ENCODE measurements at regions not wholly inside any gene's neighbourhood (a gene's known extent, or its start where the extent isn't known, plus 50 kb on each side); places are given as distances from the start of the nearest gene placed in this dataset.

- no peak for TF ChIP-seq CTCF (IDR thresholded peaks at IDR 0.05; ENCODE audit: low read depth, low read length)
- DNase-seq (ENCODE audit: extremely low read depth, low read depth), result no peak
Observed at GRCh38 chr9:101881508-101881907, 143.1 kb upstream of the GRIN3A start.

GRCh38 chr9:101880846-101881245, 142.4 kb upstream of the GRIN3A start:
- TF ChIP-seq CTCF (IDR thresholded peaks at IDR 0.05; ENCODE audit: low read depth, low read length), result no peak
- DNase-seq (ENCODE audit: extremely low read depth, low read depth), result no peak

- TF ChIP-seq CTCF (IDR thresholded peaks at IDR 0.05; ENCODE audit: low read depth, low read length), result no peak
Observed at GRCh38 chr9:101878734-101879133, 140.3 kb upstream of the GRIN3A start.

GRCh38 chr9:101877439-101877838, 139.0 kb upstream of the GRIN3A start:
- DNase-seq (ENCODE audit: extremely low read depth, low read depth), result no peak
- no peak for TF ChIP-seq CTCF (IDR thresholded peaks at IDR 0.05; ENCODE audit: low read depth, low read length)

More at GRCh38 chr9:101878734-101879133, 140.3 kb upstream of the GRIN3A start:
- DNase-seq (ENCODE audit: extremely low read depth, low read depth), result no peak

- no peak for DNase-seq (ENCODE audit: extremely low read depth, low read depth)
- no peak for TF ChIP-seq CTCF (IDR thresholded peaks at IDR 0.05; ENCODE audit: low read depth, low read length)
Observed at GRCh38 chr9:101861472-101861871, 123.0 kb upstream of the GRIN3A start.

- no peak for TF ChIP-seq CTCF (IDR thresholded peaks at IDR 0.05; ENCODE audit: low read depth, low read length)
- no peak for DNase-seq (ENCODE audit: extremely low read depth, low read depth)
Observed at GRCh38 chr9:101860920-101861319, 122.5 kb upstream of the GRIN3A start.

- TF ChIP-seq CTCF (IDR thresholded peaks at IDR 0.05; ENCODE audit: low read depth, low read length), result no peak
- DNase-seq (ENCODE audit: extremely low read depth, low read depth), result no peak
Observed at GRCh38 chr9:101859620-101860019, 121.2 kb upstream of the GRIN3A start.
